Effector memory CD8-positive, alpha-beta T cell (primary cell): ENCODE measurements at regions not wholly inside any gene's neighbourhood (a gene's known extent, or its start where the extent isn't known, plus 50 kb on each side); places are given as distances from the start of the nearest gene placed in this dataset.
"Not testable (repeated sequence)": the region's sequence is repeated elsewhere in the genome, so short reads cannot be mapped to it uniquely, and the experiment has no call there.

Experiments used
- ATAC-seq: fragments of 150-1000 bp; cut with Tn5 transposase; replicated peaks from 2 replicates; pipeline ENCODE4 v1.10.0; 2021; ENCODE audit warnings: mild to moderate bottlenecking, moderate library complexity
- DNase-seq, 3 experiments: peaks; one replicate each; pipeline ENCODE4 v3.0.0; 2021
- H3K27ac Mint-ChIP-seq, 2 donors: one replicate each; pipeline ENCODE4 v1.8.0; 2022; ENCODE audit warnings: mild to moderate bottlenecking in 2 of 2, mixed read lengths in 2 of 2, moderate library complexity in 2 of 2
- H3K27me3 Mint-ChIP-seq, 2 donors: one replicate each; pipeline ENCODE4 v1.8.0; 2022; ENCODE audit warnings: mixed read lengths in 2 of 2
- H3K36me3 Mint-ChIP-seq: one replicate; pipeline ENCODE4 v1.8.0; 2022; ENCODE audit warnings: mild to moderate bottlenecking, moderate library complexity, mixed read lengths; ENCODE audit not compliant: insufficient read depth
- H3K4me1 Mint-ChIP-seq, 2 donors: one replicate each; pipeline ENCODE4 v1.8.0; 2022; ENCODE audit warnings: low read depth in 2 of 2, mixed read lengths in 2 of 2
- H3K4me3 Mint-ChIP-seq, 2 donors: one replicate each; pipeline ENCODE4 v1.8.0; 2022; ENCODE audit warnings: mild to moderate bottlenecking in 2 of 2, mixed read lengths in 2 of 2, moderate library complexity in 2 of 2
- H3K9me3 Mint-ChIP-seq, 2 donors: one replicate each; pipeline ENCODE4 v1.8.0; 2022; ENCODE audit warnings: mixed read lengths in 2 of 2

DNA sequence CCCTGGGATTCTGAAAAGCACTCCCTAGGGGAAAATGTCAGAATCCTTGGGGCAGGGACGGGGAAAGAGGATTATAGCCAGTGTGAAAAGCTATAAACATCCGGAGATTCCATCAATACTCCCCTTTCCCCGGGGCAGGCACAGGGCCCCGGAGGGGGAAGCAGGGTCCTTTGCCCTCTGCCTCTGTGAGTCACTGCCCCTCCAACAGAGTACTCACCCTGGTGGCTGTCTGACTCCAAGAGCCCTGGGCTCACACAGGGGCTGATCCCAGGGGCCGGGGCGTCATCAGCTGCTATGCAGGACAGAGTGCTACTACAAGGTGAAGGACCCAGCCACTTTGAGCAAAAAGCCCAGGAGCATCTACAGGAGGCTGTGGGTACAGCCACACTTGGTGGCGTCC lies 133.0 kb upstream of the PRR20G start:
- Mint-ChIP-seq H3K36me3 (no peaks in the 10 kb centered on the region), H3K4me3 (no peak overlapping the region), H3K27ac (no peak overlapping the region), H3K9me3 (no peaks in the 10 kb centered on the region), H3K4me1 (no peaks in the 10 kb centered on the region), H3K27me3 (peaks cover 55 to 94% of the 10 kb centered on the region in 2 donors)
- ATAC-seq, result no peak
- DNase-seq, result no peak

DNA sequence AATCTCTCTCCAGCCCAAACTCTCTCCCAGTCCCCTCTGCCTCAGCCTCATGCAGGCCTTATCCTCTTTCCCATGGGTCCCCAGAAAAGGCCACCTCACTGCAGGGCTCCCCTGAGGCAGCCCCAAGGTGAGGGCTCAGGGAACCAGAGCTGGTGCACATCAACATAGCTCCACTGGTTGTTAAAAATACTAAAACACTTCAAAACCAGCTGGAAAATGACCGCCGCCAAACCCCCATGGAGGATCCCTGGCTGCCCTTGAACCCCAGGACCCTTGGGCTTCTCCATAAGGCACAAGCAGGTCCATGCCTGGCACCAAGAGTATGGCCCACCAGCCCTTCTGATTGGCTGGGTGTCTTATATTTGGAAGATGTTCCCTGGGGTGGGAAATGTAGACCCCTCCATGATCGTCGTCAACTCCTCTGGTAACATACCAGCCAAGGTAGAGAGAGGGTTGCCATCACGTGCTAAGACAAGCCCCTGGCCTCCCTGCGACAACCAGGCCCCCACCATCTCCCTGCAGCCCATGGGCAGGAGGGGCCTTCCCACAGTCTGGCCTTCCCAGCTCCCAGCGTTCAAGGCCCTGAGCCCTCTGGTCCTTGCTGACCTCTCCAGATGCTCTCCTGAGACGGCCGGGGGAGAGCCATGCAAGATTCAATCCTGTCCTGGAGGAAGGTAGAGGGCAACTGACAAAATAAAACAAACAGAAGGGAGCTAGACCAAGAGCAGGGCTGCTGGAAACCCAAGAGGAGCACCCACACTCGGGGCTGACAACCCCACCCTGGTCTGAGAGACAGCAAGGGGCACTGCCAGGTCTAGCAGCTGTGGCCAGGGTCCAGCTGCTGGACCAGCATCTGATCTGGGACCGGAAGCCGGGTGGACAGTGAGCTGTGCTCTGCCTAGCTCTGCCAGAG lies 132.1 kb upstream of the PRR20G start:
- H3K27me3 Mint-ChIP-seq, result peaks cover 54 to 94% of the 10 kb centered on the region in 2 donors
- H3K36me3 Mint-ChIP-seq, result no peaks in the 10 kb centered on the region
- no peaks in the 10 kb centered on the region for H3K4me1 Mint-ChIP-seq
- no peak overlapping the region for H3K4me3 Mint-ChIP-seq
- DNase-seq, result no peak
- H3K27ac Mint-ChIP-seq, result no peak overlapping the region
- no peak for ATAC-seq
- no peaks in the 10 kb centered on the region for H3K9me3 Mint-ChIP-seq

- ATAC-seq, result no peak
- peaks cover 52 to 94% of the 10 kb centered on the region in 2 donors for H3K27me3 Mint-ChIP-seq
Observed at GRCh38 chr3:127419182-127419581, 131.3 kb upstream of the PRR20G start.

DNA sequence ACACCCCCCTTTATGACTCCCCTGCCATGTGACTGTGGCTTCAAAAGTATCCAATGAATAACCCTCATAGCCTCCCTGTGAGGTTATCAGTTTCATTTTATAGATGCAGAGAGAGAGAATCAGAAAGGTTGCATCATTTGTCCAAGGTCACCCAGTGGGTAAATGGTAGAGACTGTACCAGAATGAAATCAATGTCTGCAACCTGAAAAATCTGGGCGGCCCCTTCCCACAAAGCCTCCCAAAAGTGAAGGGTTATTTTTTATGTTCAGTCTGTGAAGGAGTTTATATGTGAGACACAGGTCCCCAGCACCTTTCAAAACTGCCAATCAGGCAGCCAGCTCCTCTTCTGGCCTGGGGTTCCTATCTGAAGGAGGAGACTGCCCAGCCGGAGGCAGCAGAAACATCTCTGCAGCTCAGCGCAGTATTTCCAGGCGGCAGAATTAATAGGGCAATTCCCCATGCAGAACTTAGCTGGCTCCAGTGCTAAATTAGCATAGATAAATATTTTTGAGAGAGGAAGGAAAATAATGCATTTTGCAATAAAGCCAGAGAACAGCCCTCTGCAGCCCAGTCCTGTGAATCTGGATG lies 130.8 kb upstream of the PRR20G start:
- H3K4me3 Mint-ChIP-seq, result no peak overlapping the region
- ATAC-seq (no peak), DNase-seq (no peak)
- H3K9me3 Mint-ChIP-seq, result no peaks in the 10 kb centered on the region
- no peak overlapping the region for H3K27ac Mint-ChIP-seq
- peaks cover 52 to 94% of the 10 kb centered on the region in 2 donors for H3K27me3 Mint-ChIP-seq
- no peaks in the 10 kb centered on the region for H3K4me1 Mint-ChIP-seq
- no peaks in the 10 kb centered on the region for H3K36me3 Mint-ChIP-seq

More at GRCh38 chr3:127419182-127419581, 131.3 kb upstream of the PRR20G start:
- no peaks in the 10 kb centered on the region for H3K36me3 Mint-ChIP-seq
- no peak for DNase-seq
- no peaks in the 10 kb centered on the region for H3K4me1 Mint-ChIP-seq
- H3K4me3 Mint-ChIP-seq, result no peak overlapping the region
- no peak overlapping the region for H3K27ac Mint-ChIP-seq
- H3K9me3 Mint-ChIP-seq, result no peaks in the 10 kb centered on the region

DNA sequence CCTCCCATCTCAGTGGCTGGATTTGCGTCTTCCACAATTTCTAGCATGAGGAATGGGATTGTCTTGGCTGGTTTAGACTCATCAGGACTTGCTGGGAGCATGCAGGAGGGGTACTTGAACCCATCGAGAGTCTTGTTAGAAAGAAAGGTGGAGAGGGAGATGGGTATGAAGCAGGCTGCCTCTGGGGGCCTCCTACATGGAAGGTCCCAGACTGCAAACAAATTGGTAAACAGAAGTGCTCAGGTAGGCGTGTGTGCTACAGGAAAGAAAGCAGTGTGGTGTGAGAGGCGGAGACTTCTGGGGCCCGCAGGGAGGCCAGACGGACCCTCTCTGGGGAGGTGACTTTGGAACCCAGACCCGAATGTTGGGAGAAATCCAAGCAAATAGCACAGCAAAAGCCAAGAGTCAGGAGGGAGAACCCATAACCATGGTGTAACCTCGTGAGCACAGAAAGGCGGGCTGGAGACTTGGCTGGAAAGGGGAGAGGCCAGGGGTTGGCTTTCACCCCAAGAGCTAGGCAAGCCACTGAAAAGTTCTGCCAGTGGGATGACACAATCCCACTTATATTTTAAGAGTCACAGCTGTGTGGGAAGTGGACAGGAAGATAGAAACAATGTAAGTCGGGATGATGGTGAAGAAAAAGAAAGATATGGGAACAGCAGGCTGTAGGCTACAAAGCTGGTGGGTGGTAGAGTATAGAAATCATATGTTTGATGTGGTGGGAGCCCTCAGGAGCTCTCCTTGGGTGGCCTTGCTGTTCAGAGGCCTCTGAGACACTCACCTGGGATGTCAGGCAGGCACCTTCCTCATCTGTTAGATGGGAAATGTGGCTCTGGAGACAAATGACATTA lies 130.1 kb upstream of the PRR20G start:
- Mint-ChIP-seq H3K4me1 (no peaks in the 10 kb centered on the region), H3K36me3 (no peaks in the 10 kb centered on the region), H3K9me3 (no peaks in the 10 kb centered on the region), H3K27me3 (peaks cover 53 to 94% of the 10 kb centered on the region in 2 donors), H3K27ac (no peak overlapping the region), H3K4me3 (no peak overlapping the region)
- DNase-seq (no peak), ATAC-seq (no peak)

GRCh38 chr3:127413871-127414270 lies 126.0 kb upstream of the PRR20G start:
- H3K4me1 Mint-ChIP-seq, result no peaks in the 10 kb centered on the region
- peaks cover 71 to 93% of the 10 kb centered on the region in 2 donors for H3K27me3 Mint-ChIP-seq
- DNase-seq (no peak), ATAC-seq (no peak)
- H3K27ac Mint-ChIP-seq, result no peak overlapping the region
- no peaks in the 10 kb centered on the region for H3K9me3 Mint-ChIP-seq
- no peaks in the 10 kb centered on the region for H3K36me3 Mint-ChIP-seq
- no peak overlapping the region for H3K4me3 Mint-ChIP-seq

GRCh38 chr3:127413318-127413673 lies 125.5 kb upstream of the PRR20G start:
- DNase-seq (no peak), ATAC-seq (no peak)
- no peak overlapping the region for H3K27ac Mint-ChIP-seq
- H3K4me3 Mint-ChIP-seq, result no peak overlapping the region
- no peaks in the 10 kb centered on the region for H3K9me3 Mint-ChIP-seq
- H3K4me1 Mint-ChIP-seq, result no peaks in the 10 kb centered on the region
- peaks cover 70 to 90% of the 10 kb centered on the region in 2 donors for H3K27me3 Mint-ChIP-seq
- H3K36me3 Mint-ChIP-seq, result no peaks in the 10 kb centered on the region

DNA sequence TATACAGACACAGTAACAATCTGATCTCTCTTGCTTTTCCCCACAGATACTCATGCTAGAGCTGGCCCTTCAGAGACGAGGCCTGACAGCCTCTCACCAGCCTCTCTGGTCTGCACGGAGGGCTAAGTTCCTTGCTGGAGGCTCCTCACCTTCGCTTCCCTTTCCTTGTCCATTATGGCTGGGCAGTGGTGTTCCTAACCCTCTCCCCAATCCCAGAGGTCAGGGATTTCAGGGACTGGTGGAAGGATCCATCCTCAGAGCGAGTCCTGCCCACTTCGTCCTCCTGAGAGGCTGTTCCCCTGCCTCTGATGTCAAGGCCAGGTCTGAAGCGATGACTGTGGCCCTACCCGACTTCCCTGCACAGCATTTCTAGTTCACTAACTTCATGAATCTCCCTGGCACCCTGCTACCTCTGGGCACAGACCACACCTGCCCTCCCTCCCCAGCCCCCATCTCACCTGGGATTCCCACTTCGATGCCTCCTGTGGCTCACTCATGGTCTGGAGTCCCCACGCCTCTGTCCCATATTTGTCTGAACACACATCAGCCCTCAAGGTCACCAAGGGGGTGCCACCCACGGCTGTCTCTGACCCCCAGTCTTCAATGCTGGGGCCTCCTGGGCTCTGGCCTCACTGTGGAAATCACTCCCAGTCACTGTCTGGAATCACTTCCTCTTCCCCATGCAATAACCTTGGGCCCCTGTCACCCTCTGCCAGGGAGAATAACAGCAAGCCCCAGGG lies 124.9 kb upstream of the PRR20G start:
- Mint-ChIP-seq H3K36me3 (no peaks in the 10 kb centered on the region), H3K4me1 (no peaks in the 10 kb centered on the region), H3K27ac (no peak overlapping the region), H3K9me3 (no peaks in the 10 kb centered on the region), H3K27me3 (peaks cover 70 to 90% of the 10 kb centered on the region in 2 donors), H3K4me3 (no peak overlapping the region)
- ATAC-seq (no peak), DNase-seq (no peak)

- H3K27ac Mint-ChIP-seq, H3K36me3 Mint-ChIP-seq, H3K9me3 Mint-ChIP-seq, ATAC-seq, H3K4me3 Mint-ChIP-seq, DNase-seq, H3K4me1 Mint-ChIP-seq: not testable (repeated sequence)
- peaks cover 66 to 90% of the 10 kb centered on the region in 2 donors for H3K27me3 Mint-ChIP-seq
Observed at GRCh38 chr3:127411875-127412274, 124.0 kb upstream of the PRR20G start.

DNA sequence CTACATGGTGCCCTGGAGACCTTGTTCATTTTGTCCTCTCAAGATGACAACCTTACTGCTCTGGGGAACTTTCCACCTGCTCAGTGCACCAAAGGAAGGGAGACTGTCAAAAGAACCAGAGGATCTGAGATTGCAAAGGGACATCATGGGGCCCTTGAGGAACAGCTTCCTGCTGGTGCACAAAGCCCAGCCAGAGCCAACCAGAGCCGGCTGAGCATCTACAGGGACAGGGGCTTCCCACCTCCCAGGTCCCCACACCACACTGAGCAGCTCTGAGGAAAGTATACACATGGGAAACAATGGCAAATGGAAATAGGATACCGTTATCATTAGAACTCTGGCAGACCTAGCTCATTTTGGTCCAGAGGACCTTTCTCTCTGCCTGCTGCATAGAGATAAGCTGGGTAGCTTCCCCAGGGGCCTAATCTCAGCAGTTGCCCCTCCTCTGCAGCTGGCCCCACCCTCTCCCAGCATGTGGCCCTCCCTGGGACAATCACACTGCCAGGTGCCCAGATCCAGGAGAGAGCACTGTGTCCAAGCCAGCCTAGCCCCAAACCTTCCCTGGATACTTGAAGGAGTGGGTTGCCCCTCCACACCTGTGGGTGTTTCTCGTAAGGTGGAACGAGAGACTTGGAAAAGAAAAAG lies 123.4 kb upstream of the PRR20G start:
- H3K27ac Mint-ChIP-seq, result no peak overlapping the region
- no peaks in the 10 kb centered on the region for H3K4me1 Mint-ChIP-seq
- H3K27me3 Mint-ChIP-seq, result peaks cover 68 to 90% of the 10 kb centered on the region in 2 donors
- ATAC-seq, result no peak
- H3K4me3 Mint-ChIP-seq, result no peak overlapping the region
- H3K9me3 Mint-ChIP-seq, result no peaks in the 10 kb centered on the region
- H3K36me3 Mint-ChIP-seq, result no peaks in the 10 kb centered on the region
- DNase-seq, result no peak

GRCh38 chr3:127410678-127411077 lies 122.8 kb upstream of the PRR20G start:
- no peaks in the 10 kb centered on the region for H3K9me3 Mint-ChIP-seq
- no peak for ATAC-seq
- peaks cover 73 to 90% of the 10 kb centered on the region in 2 donors for H3K27me3 Mint-ChIP-seq
- no peaks in the 10 kb centered on the region for H3K4me1 Mint-ChIP-seq
- H3K4me3 Mint-ChIP-seq, result no peak overlapping the region
- DNase-seq, result no peak
- H3K36me3 Mint-ChIP-seq, result no peaks in the 10 kb centered on the region
- no peak overlapping the region for H3K27ac Mint-ChIP-seq

DNA sequence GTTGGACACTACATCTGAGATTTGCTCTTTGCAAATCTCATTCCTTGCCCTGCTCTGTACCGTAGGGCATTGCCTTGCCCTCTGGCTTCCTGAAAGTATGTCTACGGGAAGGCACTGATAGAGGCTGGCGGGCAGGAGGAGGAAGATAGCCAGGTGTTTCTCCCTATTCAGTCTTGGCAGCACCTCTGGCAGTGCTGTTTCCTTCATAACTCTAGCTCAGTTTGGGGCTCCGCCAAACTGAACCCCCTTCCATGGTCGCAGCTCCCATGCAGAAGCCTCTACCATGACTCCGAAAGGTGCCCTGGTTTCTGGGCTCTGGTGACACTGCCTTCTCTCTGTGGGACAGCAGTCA lies 122.3 kb upstream of the PRR20G start:
- DNase-seq (no peak), ATAC-seq (no peak)
- H3K4me1 Mint-ChIP-seq, result no peaks in the 10 kb centered on the region
- H3K27me3 Mint-ChIP-seq, result peaks cover 74 to 90% of the 10 kb centered on the region in 2 donors
- no peaks in the 10 kb centered on the region for H3K36me3 Mint-ChIP-seq
- H3K4me3 Mint-ChIP-seq, result no peak overlapping the region
- no peak overlapping the region for H3K27ac Mint-ChIP-seq
- H3K9me3 Mint-ChIP-seq, result no peaks in the 10 kb centered on the region
